ENCODE measurements at regions not wholly inside any gene's neighbourhood (a gene's known extent, or its start where the extent isn't known, plus 50 kb on each side); places are given as distances from the start of the nearest gene placed in this dataset.
"Not testable (repeated sequence)": the region's sequence is repeated elsewhere in the genome, so short reads cannot be mapped to it uniquely, and the experiment has no call there.

- H3K27me3 ChIP-seq (ENCODE audit: insufficient read depth, low read depth, severe bottlenecking) = peaks cover 19% of the 10 kb centered on the region
- H3K9me3 ChIP-seq (ENCODE audit: severe bottlenecking) = no peaks in the 10 kb centered on the region
These were observed 650.3 kb upstream of the ALG10B start for GRCh38 chr12:37666069-37666781.

GRCh38 chr12:37668557-37668956, 648.0 kb upstream of the ALG10B start:
- DNase-seq; H3K9me3 ChIP-seq (ENCODE audit: severe bottlenecking); H3K36me3 ChIP-seq; H3K27ac ChIP-seq; H3K4me3 ChIP-seq (ENCODE audit: low read depth, low read length): not testable (repeated sequence)
- peaks cover 30% of the 10 kb centered on the region for H3K27me3 ChIP-seq (ENCODE audit: insufficient read depth, low read depth, severe bottlenecking)

More at GRCh38 chr12:37666069-37666781, 650.3 kb upstream of the ALG10B start:
- no peak overlapping the region for H3K4me3 ChIP-seq (ENCODE audit: low read depth, low read length)
- no peak overlapping the region for H3K27ac ChIP-seq
- H3K36me3 ChIP-seq = no peaks in the 10 kb centered on the region
- DNase-seq = no peak
- no peak for TF ChIP-seq CTCF (IDR thresholded peaks at IDR 0.05; ENCODE audit: low read depth, low read length)

GRCh38 chr12:37672655-37673260, 643.8 kb upstream of the ALG10B start:
- DNase-seq = no peak
- Histone ChIP-seq H3K9me3 (ENCODE audit: severe bottlenecking) (no peaks in the 10 kb centered on the region), H3K27ac (no peak overlapping the region), H3K4me3 (ENCODE audit: low read depth, low read length) (no peak overlapping the region), H3K36me3 (no peaks in the 10 kb centered on the region), H3K27me3 (ENCODE audit: insufficient read depth, low read depth, severe bottlenecking) (peaks cover 29% of the 10 kb centered on the region)
- 0 out of 2 replicates have a peak, but pooled peaks have one; percentile 4 for TF ChIP-seq CTCF (IDR thresholded peaks at IDR 0.05; ENCODE audit: low read depth, low read length)

- Histone ChIP-seq H3K36me3 (no peaks in the 10 kb centered on the region), H3K9me3 (ENCODE audit: severe bottlenecking) (no peaks in the 10 kb centered on the region), H3K27ac (no peak overlapping the region), H3K27me3 (ENCODE audit: insufficient read depth, low read depth, severe bottlenecking) (peaks cover 6% of the 10 kb centered on the region), H3K4me3 (ENCODE audit: low read depth, low read length) (no peak overlapping the region)
- DNase-seq = no peak
- TF ChIP-seq CTCF (IDR thresholded peaks at IDR 0.05; ENCODE audit: low read depth, low read length) = no peak
These were observed 595.7 kb upstream of the ALG10B start for GRCh38 chr12:37720846-37721245.

- H3K4me3 ChIP-seq (ENCODE audit: low read depth, low read length) = no peak overlapping the region
- peaks cover 3% of the 10 kb centered on the region for H3K27me3 ChIP-seq (ENCODE audit: insufficient read depth, low read depth, severe bottlenecking)
- H3K9me3 ChIP-seq (ENCODE audit: severe bottlenecking) = no peaks in the 10 kb centered on the region
- H3K27ac ChIP-seq = no peak overlapping the region
- no peak for DNase-seq
- H3K36me3 ChIP-seq = no peaks in the 10 kb centered on the region
- no peak for TF ChIP-seq CTCF (IDR thresholded peaks at IDR 0.05; ENCODE audit: low read depth, low read length)
These were observed 582.7 kb upstream of the ALG10B start for GRCh38 chr12:37733856-37734255.

Data from WERI-Rb-1 (cell line).